GM13976 (cell line): ENCODE measurements at regions not wholly inside any gene's neighbourhood (a gene's known extent, or its start where the extent isn't known, plus 50 kb on each side); places are given as distances from the start of the nearest gene placed in this dataset.
"Not testable (repeated sequence)": the region's sequence is repeated elsewhere in the genome, so short reads cannot be mapped to it uniquely, and the experiment has no call there.

Source experiments
- DNase-seq: peaks from one replicate; pipeline ENCODE4 v3.0.0; 2012; ENCODE audit warnings: low spot score
- in situ Hi-C: fragments of 300-500 bp; cut with MboI; formaldehyde crosslinking; loops from one replicate; pipeline ENCODE4 v1.12.0; 2022; ENCODE audit warnings: low sequenced_read_pairs, mixed read lengths, inconsistent platforms; ENCODE audit not compliant: unreplicated experiment
- TF ChIP-seq, protein P1 (sequence below): IDR thresholded peaks from 2 replicates; pipeline ENCODE4 v1.5.1; 2012; ENCODE audit warnings: borderline replicate concordance, mild to moderate bottlenecking; ENCODE audit not compliant: insufficient read depth; ENCODE audit errors: extremely low read depth, missing control alignments, control extremely low read depth

DNA sequence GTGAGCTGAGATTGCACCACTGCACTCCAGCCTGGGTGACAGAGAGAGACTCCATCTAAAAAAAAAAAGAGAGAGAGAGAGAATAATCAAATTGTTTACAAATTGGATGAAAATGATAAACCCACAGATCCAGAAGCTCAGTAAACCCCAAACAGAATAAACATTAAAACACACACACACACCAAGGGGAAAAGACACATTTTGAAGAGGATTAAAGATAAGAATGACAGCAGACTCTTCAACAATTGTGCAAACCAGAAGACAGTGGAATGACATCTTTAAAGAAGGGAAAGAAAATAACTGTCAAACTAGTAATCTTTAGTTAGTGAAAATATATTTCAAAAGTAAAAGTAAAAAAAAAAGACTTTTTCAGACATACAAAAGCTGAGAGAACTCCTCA is 64.4 kb upstream of the RPL38 start:
- no peak for DNase-seq
- in situ Hi-C loops = no loop called here
- TF ChIP-seq, protein P1, sequence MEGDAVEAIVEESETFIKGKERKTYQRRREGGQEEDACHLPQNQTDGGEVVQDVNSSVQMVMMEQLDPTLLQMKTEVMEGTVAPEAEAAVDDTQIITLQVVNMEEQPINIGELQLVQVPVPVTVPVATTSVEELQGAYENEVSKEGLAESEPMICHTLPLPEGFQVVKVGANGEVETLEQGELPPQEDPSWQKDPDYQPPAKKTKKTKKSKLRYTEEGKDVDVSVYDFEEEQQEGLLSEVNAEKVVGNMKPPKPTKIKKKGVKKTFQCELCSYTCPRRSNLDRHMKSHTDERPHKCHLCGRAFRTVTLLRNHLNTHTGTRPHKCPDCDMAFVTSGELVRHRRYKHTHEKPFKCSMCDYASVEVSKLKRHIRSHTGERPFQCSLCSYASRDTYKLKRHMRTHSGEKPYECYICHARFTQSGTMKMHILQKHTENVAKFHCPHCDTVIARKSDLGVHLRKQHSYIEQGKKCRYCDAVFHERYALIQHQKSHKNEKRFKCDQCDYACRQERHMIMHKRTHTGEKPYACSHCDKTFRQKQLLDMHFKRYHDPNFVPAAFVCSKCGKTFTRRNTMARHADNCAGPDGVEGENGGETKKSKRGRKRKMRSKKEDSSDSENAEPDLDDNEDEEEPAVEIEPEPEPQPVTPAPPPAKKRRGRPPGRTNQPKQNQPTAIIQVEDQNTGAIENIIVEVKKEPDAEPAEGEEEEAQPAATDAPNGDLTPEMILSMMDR = no peak

DNA sequence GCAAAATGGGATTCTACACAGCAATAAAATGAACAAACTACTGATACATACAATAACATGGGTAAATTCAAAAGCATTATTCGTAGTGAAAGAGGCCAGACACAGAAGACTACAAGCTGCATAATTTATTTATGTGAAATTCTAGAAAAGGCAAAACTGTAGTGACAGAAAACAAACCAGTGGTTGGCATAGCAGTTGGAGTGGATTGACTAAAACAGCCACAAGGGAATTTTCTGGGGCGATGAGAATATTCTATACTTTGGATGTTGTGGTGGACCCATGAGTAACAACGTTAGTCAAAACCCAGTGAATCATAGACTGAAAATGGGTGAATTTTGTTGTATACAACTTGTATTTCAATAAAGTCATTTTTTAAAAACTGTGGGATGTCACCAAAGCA is 63.2 kb upstream of the RPL38 start:
- in situ Hi-C loops = no loop called here
- no peak for DNase-seq
- TF ChIP-seq, protein P1 = no peak

DNA sequence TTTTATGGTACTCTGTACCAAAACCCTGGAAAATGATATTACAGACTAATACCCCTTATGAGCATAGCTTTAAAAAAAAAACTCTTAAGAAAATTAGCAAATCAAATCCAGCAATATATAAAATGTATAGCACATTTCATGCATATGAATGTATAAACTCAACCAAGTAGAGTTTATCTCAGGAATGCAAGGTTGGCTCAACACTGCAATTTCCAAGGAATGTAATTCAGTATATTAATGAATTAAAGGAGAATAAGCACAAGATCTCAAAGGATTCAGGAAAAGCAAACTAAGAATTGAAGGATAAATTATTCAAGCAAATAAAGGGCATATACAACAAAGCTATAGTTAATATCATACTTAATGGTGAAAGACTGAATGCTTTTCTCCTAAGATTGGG is 61.9 kb upstream of the RPL38 start:
- TF ChIP-seq, protein P1 = no peak
- in situ Hi-C loops = no loop called here
- DNase-seq = no peak

DNA sequence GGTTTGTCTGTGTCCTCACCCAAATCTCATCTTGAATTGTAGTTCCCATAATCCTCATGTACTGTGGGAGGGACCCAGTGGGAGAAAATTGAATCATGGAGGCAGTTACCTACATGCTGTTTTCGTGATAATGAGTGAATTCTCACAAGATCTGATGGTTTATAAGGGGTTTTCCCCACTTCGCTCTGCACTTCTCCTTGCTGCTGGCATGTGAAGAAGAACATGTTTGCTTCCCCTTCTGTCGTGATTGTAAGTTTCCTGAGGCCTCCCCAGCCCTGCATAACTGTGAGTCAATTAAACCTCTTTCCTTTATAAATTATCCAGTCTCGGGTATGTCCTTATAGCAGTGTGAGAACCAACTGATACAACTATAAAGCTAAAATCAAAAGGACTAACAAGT is 60.2 kb upstream of the RPL38 start:
- in situ Hi-C loops, DNase-seq: not testable (repeated sequence)

DNA sequence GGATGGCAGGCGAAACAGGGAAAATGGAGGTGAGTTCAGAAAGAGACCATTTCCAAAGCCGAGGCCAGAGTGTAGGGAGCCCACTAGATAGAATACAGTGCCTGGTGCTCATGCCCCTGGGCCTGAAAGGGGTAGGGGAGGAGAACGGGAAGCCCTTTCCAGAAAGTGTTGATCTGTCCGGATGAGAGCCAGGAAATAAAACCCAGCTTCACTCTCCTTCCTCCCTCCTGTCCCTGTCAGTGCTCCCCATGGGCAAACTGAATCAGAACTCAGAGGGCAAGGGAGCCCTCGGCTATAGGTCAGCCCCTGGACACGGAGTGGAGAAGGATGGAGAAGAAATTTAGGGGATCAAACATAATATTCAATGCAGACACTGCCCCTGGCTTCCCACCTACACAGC is 57.7 kb upstream of the RPL38 start:
- in situ Hi-C loops = no loop called here
- TF ChIP-seq, protein P1 = no peak
- DNase-seq = no peak

DNA sequence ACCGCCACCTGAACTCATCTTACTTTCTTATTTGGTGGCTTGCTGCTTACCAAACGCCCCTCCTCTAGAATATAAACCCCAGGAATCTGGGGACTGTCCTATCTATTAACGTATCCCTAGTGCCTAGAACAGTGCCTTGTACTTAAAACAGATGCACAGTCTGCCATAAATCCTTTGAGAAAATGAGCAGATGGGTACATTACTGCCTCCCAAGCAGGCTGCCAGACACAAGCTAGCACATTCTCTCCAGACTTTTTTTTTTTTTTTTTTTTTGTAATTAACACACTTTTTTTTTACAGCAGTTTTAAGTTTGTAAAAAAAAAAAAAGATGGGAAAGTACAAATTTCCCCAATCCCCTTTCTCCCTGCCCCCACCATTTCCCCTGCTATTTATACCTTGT is 57.3 kb upstream of the RPL38 start:
- in situ Hi-C loops = no loop called here
- TF ChIP-seq, protein P1 = no peak
- no peak for DNase-seq

DNA sequence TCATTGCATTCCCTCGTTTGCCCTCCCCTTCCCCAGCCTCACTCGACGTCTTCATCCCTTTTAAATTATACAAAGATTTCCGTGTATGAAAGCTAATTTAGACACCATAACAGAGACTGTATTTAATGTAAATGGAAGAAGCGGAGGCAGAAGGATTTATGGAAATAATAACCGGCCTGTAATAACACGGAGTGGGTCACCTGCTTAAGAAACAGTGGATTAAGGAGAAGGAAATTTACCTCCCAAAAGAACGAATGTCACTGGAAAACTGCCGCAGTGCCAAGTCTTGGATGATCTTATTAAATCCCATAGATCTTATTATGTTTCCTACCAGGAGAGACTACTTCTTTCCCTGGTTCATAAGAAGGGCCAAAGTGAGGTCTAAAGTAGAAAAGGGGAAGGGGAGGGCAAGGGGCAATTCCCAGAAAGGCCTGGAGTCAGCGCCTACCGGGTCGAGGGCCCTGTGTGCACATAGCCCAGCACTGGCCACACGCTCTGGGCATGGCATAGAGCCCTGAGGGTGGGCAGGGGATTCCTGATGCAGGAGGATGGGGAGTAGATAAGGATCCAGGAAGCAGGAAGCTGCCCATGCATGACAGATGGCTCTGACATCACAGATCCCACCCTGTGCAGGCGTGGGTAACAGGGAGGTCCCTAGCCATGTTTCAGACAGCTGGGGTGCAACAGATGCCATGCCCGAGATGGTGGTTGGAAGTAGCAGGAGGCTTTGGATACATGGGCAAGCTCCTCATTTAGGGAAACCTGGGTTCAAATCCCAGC is 56.2 kb upstream of the RPL38 start:
- TF ChIP-seq, protein P1 = no peak
- DNase-seq = no peak

More for the DNA sequence above, 56.2 kb upstream of the RPL38 start:
- in situ Hi-C loops = no loop called here
